GM12878 (cell line): ENCODE measurements at regions not wholly inside any gene's neighbourhood (a gene's known extent, or its start where the extent isn't known, plus 50 kb on each side); places are given as distances from the start of the nearest gene placed in this dataset.

Experiments
- ATAC-seq: fragments of 200-7000 bp; cut with Tn5 transposase; 3 replicates; pipeline ENCODE4 v1.9.1; 2020; ENCODE audit warnings: mild to moderate bottlenecking, moderate library complexity
- BruUV-seq: library from RNA; stranded (reverse); fragments of 400-500 nt; replicated peaks from 2 replicates; lab custom pipeline; 2021; lab: Mats Ljungman, UMichigan
- CTCF ChIA-PET: fragments of 300-600 bp; sonication (Branson Sonifier 250); formaldehyde crosslinking; extraction: SDS; loops from one replicate; lab custom pipeline; 2021; ENCODE audit warnings: inconsistent platforms; lab: Yijun Ruan, JAX
- POLR2A ChIA-PET: fragments of 350-600 bp; formaldehyde crosslinking; extraction: SDS; loops from one replicate; lab custom pipeline; 2021; ENCODE audit warnings: inconsistent platforms; lab: Charles Lee
- RAD21 ChIA-PET: fragments of 300-600 bp; sonication (Branson Sonifier 250); formaldehyde crosslinking; loops from one replicate; lab custom pipeline; 2023; ENCODE audit warnings: antibody characterized with exemption; ENCODE audit not compliant: unreplicated experiment; lab: Charles Lee
- SMC1A ChIA-PET: fragments of 300-600 bp; sonication (Branson Sonifier 250); formaldehyde crosslinking; loops from one replicate; lab custom pipeline; 2023; ENCODE audit not compliant: unreplicated experiment, uncharacterized antibody; lab: Charles Lee
- DNase-seq: peaks from one replicate; pipeline ENCODE4 v3.0.0-alpha.2; 2011; ENCODE audit warnings: low read depth, low spot score
- FAIRE-seq: peaks from 3 replicates; lab custom pipeline; 2011; peaks lifted over from hg19 to GRCh38; lab: Jason Lieb, UNC
- H2AFZ ChIP-seq: 2 replicates; pipeline ENCODE4 v1.6.0; 2011; ENCODE audit warnings: low read depth, low read length, control low read depth; ENCODE audit not compliant: control insufficient read depth
- H3K27ac ChIP-seq: 2 replicates; pipeline ENCODE4 v1.5.1; 2011; ENCODE audit warnings: control low read depth; ENCODE audit not compliant: control insufficient read depth, insufficient read depth
- H3K27me3 ChIP-seq, 2 experiments: replicated peaks in 1 of 2; 2 replicates each; pipeline versions ENCODE4 v1.6.0 to v1.6.1; 2011; ENCODE audit warnings: low read length in 1 of 2; ENCODE audit not compliant: control insufficient read depth in 2 of 2, insufficient read depth in 2 of 2
- H3K36me3 ChIP-seq, 2 experiments: 2 replicates each; pipeline ENCODE4 v1.5.1; 2011; ENCODE audit warnings: low read length in 1 of 2; ENCODE audit not compliant: control insufficient read depth in 2 of 2, insufficient read depth in 2 of 2
- H3K4me1 ChIP-seq: 2 replicates; pipeline ENCODE4 v1.6.1; 2011; ENCODE audit warnings: mild to moderate bottlenecking, low read length, moderate library complexity, mixed read lengths; ENCODE audit not compliant: control insufficient read depth, insufficient read depth
- H3K4me2 ChIP-seq: 2 replicates; pipeline ENCODE4 v1.6.0; 2011; ENCODE audit warnings: control low read depth; ENCODE audit not compliant: control insufficient read depth, insufficient read depth
- H3K4me3 ChIP-seq: fragments of 200-600 bp; sonication (generic); 2 replicates; pipeline ENCODE4 v1.5.1; 2016
- H3K79me2 ChIP-seq: 2 replicates; pipeline ENCODE4 v1.6.0; 2011; ENCODE audit warnings: low read length; ENCODE audit not compliant: control insufficient read depth, insufficient read depth
- H3K9ac ChIP-seq: 2 replicates; pipeline ENCODE4 v1.8.0; 2011; ENCODE audit warnings: low read length, control low read depth, mixed read lengths; ENCODE audit not compliant: control insufficient read depth, insufficient read depth
- H3K9me3 ChIP-seq: replicated peaks from 3 replicates; pipeline ENCODE4 v1.5.1; 2011; ENCODE audit warnings: mild to moderate bottlenecking, low read length; ENCODE audit not compliant: control insufficient read depth, insufficient read depth
- H4K20me1 ChIP-seq: 2 replicates; pipeline ENCODE4 v1.6.0; 2011; ENCODE audit not compliant: control insufficient read depth, insufficient read depth
- E4F1 ChIP-seq: fragments of 450-650 bp; IDR thresholded peaks from 2 replicates; pipeline ENCODE4 v1.6.1; 2018; ENCODE audit warnings: borderline replicate concordance, mild to moderate bottlenecking; ENCODE audit not compliant: partially characterized antibody
- SMARCA5 ChIP-seq: fragments of 450-650 bp; IDR thresholded peaks from 2 replicates; pipeline ENCODE4 v1.6.1; 2017; ENCODE audit warnings: mild to moderate bottlenecking
- SREBF2 ChIP-seq: IDR thresholded peaks from 2 replicates; pipeline ENCODE4 v1.6.1; 2012; ENCODE audit warnings: mild to moderate bottlenecking, low read length
- ZBTB11 ChIP-seq: fragments of 450-650 bp; formaldehyde crosslinking; IDR thresholded peaks from 2 replicates; pipeline ENCODE4 v1.5.0; 2022; ENCODE audit warnings: mild to moderate bottlenecking, missing genetic modification characterization
- ZNF274 ChIP-seq: IDR thresholded peaks from one replicate; pipeline ENCODE4 v1.8.0; 2011; ENCODE audit not compliant: insufficient read length, insufficient read depth
- ZNF687 ChIP-seq: fragments of 450-650 bp; IDR thresholded peaks from 2 replicates; pipeline ENCODE4 v1.6.1; 2017; ENCODE audit warnings: mild to moderate bottlenecking, moderate library complexity
- WGBS: methylation state at CpG from one replicate; pipeline ENCODE4 v1.1.6; 2016; ENCODE audit warnings: low lambda C conversion rate; ENCODE audit not compliant: insufficient replicate concordance, insufficient coverage; ENCODE audit errors: missing lambda C conversion rate; 5-methylcytosine and 5-hydroxymethylcytosine counted together
- in situ Hi-C: fragments of 300-500 bp; cut with MboI; formaldehyde crosslinking; loops from 9 replicates; pipeline ENCODE4 v1.14.3; 2018; ENCODE audit warnings: mixed read lengths
- intact Hi-C: fragments of 100-400 bp; cut with micrococcal nuclease; formaldehyde crosslinking; loops from one replicate; pipeline ENCODE4 v1.14.2; 2022; ENCODE audit not compliant: unreplicated experiment

- ChIA-PET SMC1A (interaction anchor here (1.0 to 1.6 kb wide), 2 partner anchors 10 to 43 kb away, joined by 3 to 4 read pairs; no protein-coding TSS in a partner anchor), CTCF (interaction anchor here (0.5 to 1.1 kb wide), 2 partner anchors 12 to 146 kb away, joined by 3 read pairs; no protein-coding TSS in a partner anchor), POLR2A (no interaction called here), RAD21 (no interaction called here)
- Histone ChIP-seq H3K27ac (no peak overlapping the region), H3K27me3 (no peaks in the 10 kb centered on the region), H3K4me2 (no peak overlapping the region), H2AFZ (no peak overlapping the region), H4K20me1 (no peaks in the 10 kb centered on the region), H3K4me1 (no peaks in the 10 kb centered on the region), H3K9me3 (no peaks in the 10 kb centered on the region), H3K9ac (no peak overlapping the region), H3K36me3 (no peaks in the 10 kb centered on the region), H3K79me2 (no peaks in the 10 kb centered on the region), H3K4me3 (no peak overlapping the region)
- intact Hi-C loops, result no loop called here
- WGBS, result 54% methylated on average over 2 of the region's 2 CpGs
- in situ Hi-C loops, result no loop called here
- no peak for ATAC-seq
- no peak for TF ChIP-seq E4F1
- TF ChIP-seq SMARCA5, result no peak
- TF ChIP-seq ZNF274, result no peak
- TF ChIP-seq SREBF2, result no peak
- TF ChIP-seq ZNF687, result no peak
- no peak for TF ChIP-seq ZBTB11 (CRISPR knock-in tag)
- no TSS peak for BruUV-seq
- FAIRE-seq, result no peak
- no peak for DNase-seq
Observed at GRCh38 chr1:221921936-221922335, 180.0 kb upstream of the DUSP10 start.
